ENCODE measurements at regions not wholly inside any gene's neighbourhood (a gene's known extent, or its start where the extent isn't known, plus 50 kb on each side); places are given as distances from the start of the nearest gene placed in this dataset.
"Not testable (repeated sequence)": the region's sequence is repeated elsewhere in the genome, so short reads cannot be mapped to it uniquely, and the experiment has no call there.

- POLR2A ChIA-PET = interaction anchor here (0.6 kb wide), 1 partner anchor 651 kb away, joined by 3 read pairs; no protein-coding TSS in a partner anchor
Measured at GRCh38 chr2:35962585-35963146, 392.9 kb upstream of the CRIM1 start.

GRCh38 chr2:35960596-35960995, 395.0 kb upstream of the CRIM1 start:
- ATAC-seq (ENCODE audit: poor library complexity) (no peak), DNase-seq (no peak)
- no peak for TF ChIP-seq CTCF (IDR thresholded peaks at IDR 0.05)
- no peaks in the 10 kb centered on the region for H3K27me3 Mint-ChIP-seq
- Histone ChIP-seq H3K27ac (ENCODE audit: low read depth in 1 of 2, low read length in 2 of 2) (no peak overlapping the region), H3K9me3 (ENCODE audit: control insufficient read depth in 1 of 2, insufficient read depth in 1 of 2, low read length in 2 of 2) (no peaks in the 10 kb centered on the region), H3K36me3 (ENCODE audit: insufficient read depth, low read length) (no peaks in the 10 kb centered on the region), H3K4me1 (ENCODE audit: insufficient read depth, low read length) (no peaks in the 10 kb centered on the region), H3K27me3 (ENCODE audit: control insufficient read depth in 1 of 2, insufficient read depth in 2 of 2, low read length in 2 of 2) (peaks cover 0 to 3% of the 10 kb centered on the region in 2 experiments), H3K4me3 (ENCODE audit: low read length) (no peak overlapping the region)
- H3K9me3 Mint-ChIP-seq = no peaks in the 10 kb centered on the region
- no peaks in the 10 kb centered on the region for H3K36me3 Mint-ChIP-seq (ENCODE audit: low read depth)
- CTCF ChIA-PET = interaction anchor here (1.6 kb wide), 1 partner anchor 11 kb away, joined by 6 read pairs; no protein-coding TSS in a partner anchor
- no peak overlapping the region for H3K27ac Mint-ChIP-seq
- H3K4me3 Mint-ChIP-seq = no peak overlapping the region
- POLR2A ChIA-PET = no interaction called here
- H3K4me1 Mint-ChIP-seq (ENCODE audit: low read depth) = no peaks in the 10 kb centered on the region
- intact Hi-C loops (cut with DNase I, micrococcal nuclease) = no loop called here

More at GRCh38 chr2:35962585-35963146, 392.9 kb upstream of the CRIM1 start:
- no peaks in the 10 kb centered on the region for H3K9me3 Mint-ChIP-seq
- Histone ChIP-seq H3K4me3 (ENCODE audit: low read length) (no peak overlapping the region), H3K36me3 (ENCODE audit: insufficient read depth, low read length) (no peaks in the 10 kb centered on the region), H3K27ac (ENCODE audit: low read depth in 1 of 2, low read length in 2 of 2) (no peak overlapping the region), H3K4me1 (ENCODE audit: insufficient read depth, low read length) (no peaks in the 10 kb centered on the region), H3K9me3 (ENCODE audit: control insufficient read depth in 1 of 2, insufficient read depth in 1 of 2, low read length in 2 of 2) (no peaks in the 10 kb centered on the region), H3K27me3 (ENCODE audit: control insufficient read depth in 1 of 2, insufficient read depth in 2 of 2, low read length in 2 of 2) (peaks cover 0 to 3% of the 10 kb centered on the region in 2 experiments)
- no peak overlapping the region for H3K4me3 Mint-ChIP-seq
- no peaks in the 10 kb centered on the region for H3K27me3 Mint-ChIP-seq
- DNase-seq (no peak), ATAC-seq (ENCODE audit: poor library complexity) (no peak)
- CTCF ChIA-PET = no interaction called here
- intact Hi-C loops (cut with DNase I, micrococcal nuclease) = no loop called here
- no peak overlapping the region for H3K27ac Mint-ChIP-seq
- H3K4me1 Mint-ChIP-seq (ENCODE audit: low read depth) = no peaks in the 10 kb centered on the region
- no peaks in the 10 kb centered on the region for H3K36me3 Mint-ChIP-seq (ENCODE audit: low read depth)
- TF ChIP-seq CTCF (IDR thresholded peaks at IDR 0.05) = no peak

DNA sequence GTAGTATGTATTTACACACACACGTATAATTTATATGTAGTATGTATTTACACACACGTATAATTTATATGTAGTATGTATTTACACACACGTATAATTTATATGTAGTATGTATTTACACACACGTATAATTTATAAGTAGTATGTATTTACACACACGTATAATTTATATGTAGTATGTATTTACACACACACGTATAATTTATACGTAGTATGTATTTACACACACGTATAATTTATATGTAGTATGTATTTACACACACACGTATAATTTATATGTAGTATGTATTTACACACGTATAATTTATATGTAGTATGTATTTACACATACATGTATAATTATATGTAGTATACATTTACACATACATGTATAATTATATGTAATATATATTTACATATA, 398.5 kb upstream of the CRIM1 start:
- POLR2A ChIA-PET; H3K36me3 Mint-ChIP-seq (ENCODE audit: low read depth); intact Hi-C loops (cut with DNase I, micrococcal nuclease); H3K36me3 ChIP-seq (ENCODE audit: insufficient read depth, low read length); CTCF ChIA-PET; H3K27me3 Mint-ChIP-seq; H3K4me3 ChIP-seq (ENCODE audit: low read length); H3K4me1 Mint-ChIP-seq (ENCODE audit: low read depth); H3K27ac Mint-ChIP-seq; H3K9me3 ChIP-seq (ENCODE audit: control insufficient read depth in 1 of 2, insufficient read depth in 1 of 2, low read length in 2 of 2); H3K27ac ChIP-seq (ENCODE audit: low read depth in 1 of 2, low read length in 2 of 2); H3K4me3 Mint-ChIP-seq; H3K27me3 ChIP-seq (ENCODE audit: control insufficient read depth in 1 of 2, insufficient read depth in 2 of 2, low read length in 2 of 2); H3K9me3 Mint-ChIP-seq; DNase-seq; ATAC-seq (ENCODE audit: poor library complexity); H3K4me1 ChIP-seq (ENCODE audit: insufficient read depth, low read length): not testable (repeated sequence)

- no peaks in the 10 kb centered on the region for H3K27me3 ChIP-seq (ENCODE audit: control insufficient read depth in 1 of 2, insufficient read depth in 2 of 2, low read length in 2 of 2)
- DNase-seq (no peak), ATAC-seq (ENCODE audit: poor library complexity) (no peak)
- Mint-ChIP-seq H3K36me3 (ENCODE audit: low read depth) (no peaks in the 10 kb centered on the region), H3K4me3 (no peak overlapping the region), H3K27ac (no peak overlapping the region), H3K9me3 (no peaks in the 10 kb centered on the region), H3K27me3 (peaks cover 2% of the 10 kb centered on the region), H3K4me1 (ENCODE audit: low read depth) (no peaks in the 10 kb centered on the region)
- no peak overlapping the region for H3K27ac ChIP-seq (ENCODE audit: low read depth in 1 of 2, low read length in 2 of 2)
- ChIA-PET POLR2A (no interaction called here), CTCF (interaction anchor here (0.7 kb wide), 1 partner anchor 45 kb away, joined by 3 read pairs; no protein-coding TSS in a partner anchor)
- no peak for TF ChIP-seq CTCF (IDR thresholded peaks at IDR 0.05)
- no peaks in the 10 kb centered on the region for H3K4me1 ChIP-seq (ENCODE audit: insufficient read depth, low read length)
- H3K9me3 ChIP-seq (ENCODE audit: control insufficient read depth in 1 of 2, insufficient read depth in 1 of 2, low read length in 2 of 2) = no peaks in the 10 kb centered on the region
- no peak overlapping the region for H3K4me3 ChIP-seq (ENCODE audit: low read length)
- no peaks in the 10 kb centered on the region for H3K36me3 ChIP-seq (ENCODE audit: insufficient read depth, low read length)
- intact Hi-C loops (cut with DNase I, micrococcal nuclease) = no loop called here
Measured at GRCh38 chr2:35946478-35946877, 409.1 kb upstream of the CRIM1 start.

All from CD4-positive, alpha-beta T cell (primary cell).